ENCODE measurements at regions not wholly inside any gene's neighbourhood (a gene's known extent, or its start where the extent isn't known, plus 50 kb on each side); places are given as distances from the start of the nearest gene placed in this dataset.

- Histone ChIP-seq H2BK120ac (ENCODE audit: insufficient read depth, low read length, poor library complexity) (no peak overlapping the region), H3K9ac (ENCODE audit: low read length) (no peak overlapping the region), H2BK12ac (ENCODE audit: low read length) (no peak overlapping the region), H3K4ac (ENCODE audit: low read depth, low read length) (no peak overlapping the region), H2AK5ac (ENCODE audit: low read length) (no peak overlapping the region), H3K4me3 (ENCODE audit: low read depth, low read length) (no peak overlapping the region), H3K36me3 (ENCODE audit: control insufficient read depth in 1 of 2, insufficient read depth in 2 of 2, low read length in 2 of 2) (no peaks in the 10 kb centered on the region), H3K23ac (ENCODE audit: low read length) (no peak overlapping the region), H4K12ac (ENCODE audit: low read depth, low read length) (no peak overlapping the region), H3K18ac (ENCODE audit: low read length) (no peak overlapping the region), H3K4me2 (ENCODE audit: low read length) (no peak overlapping the region), H3K79me2 (ENCODE audit: control insufficient read depth, insufficient read depth, low read length, poor library complexity) (no peaks in the 10 kb centered on the region), H4K8ac (ENCODE audit: low read depth, low read length) (no peak overlapping the region), H3K14ac (ENCODE audit: low read length) (no peak overlapping the region), H2BK5ac (ENCODE audit: low read depth, low read length, poor library complexity) (no peak overlapping the region), H3K27ac (ENCODE audit: low read depth, low read length) (no peak overlapping the region), H3K79me1 (ENCODE audit: low read length) (no peaks in the 10 kb centered on the region), H3K9me3 (ENCODE audit: insufficient read depth, low read depth, low read length) (peaks cover 1% of the 10 kb centered on the region), H2AFZ (ENCODE audit: insufficient read depth, low read length, poor library complexity) (no peak overlapping the region), H3K4me1 (ENCODE audit: control insufficient read depth in 1 of 2, insufficient read depth in 2 of 2, low read length in 2 of 2) (no peaks in the 10 kb centered on the region), H4K91ac (ENCODE audit: low read depth, low read length) (no peak overlapping the region), H3K27me3 (ENCODE audit: insufficient read depth, low read length) (no peaks in the 10 kb centered on the region)
- no CpG with 5 or more reads among the region's 3 CpGs for WGBS (ENCODE audit: extremely low coverage, insufficient coverage, insufficient read length)
- peak; percentile 36 to 64 for DNase-seq
Observed at GRCh38 chr9:87359958-87360601, 137.6 kb upstream of the DAPK1 start.

DNA sequence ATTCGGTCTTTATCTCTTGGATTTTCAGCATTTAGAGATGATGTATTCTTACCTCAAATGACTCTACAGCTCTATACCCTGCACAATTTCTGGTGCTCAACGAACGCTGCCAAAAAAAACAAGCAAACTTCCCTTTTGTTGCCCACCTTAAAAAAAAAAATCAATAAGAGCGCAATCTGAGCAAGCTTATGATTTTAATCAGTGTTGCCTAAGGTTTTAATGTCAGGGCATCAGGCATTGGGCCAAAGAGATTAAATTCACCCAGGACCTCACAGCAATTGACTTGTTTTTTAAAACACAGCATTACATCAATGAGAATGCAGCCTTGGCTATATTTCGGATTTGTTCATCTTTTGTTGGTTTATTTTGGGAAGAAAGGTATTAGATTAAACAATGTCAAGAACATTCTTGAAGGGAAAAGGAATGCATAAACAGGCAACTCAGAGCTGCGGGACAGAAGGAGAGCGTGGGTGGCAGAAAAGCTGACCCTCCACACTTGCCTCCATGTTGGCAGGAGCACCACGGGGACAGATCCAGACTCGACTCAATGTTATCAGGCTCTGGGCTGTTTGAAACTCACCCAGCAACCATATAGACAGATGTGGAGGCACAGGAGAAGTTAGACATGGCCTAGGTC, 127.5 kb upstream of the DAPK1 start:
- no CpG with 5 or more reads among the region's 9 CpGs for WGBS (ENCODE audit: extremely low coverage, insufficient coverage, insufficient read length)
- H2AFZ ChIP-seq (ENCODE audit: insufficient read depth, low read length, poor library complexity) = no peak overlapping the region
- no peak overlapping the region for H2BK5ac ChIP-seq (ENCODE audit: low read depth, low read length, poor library complexity)
- H3K4me3 ChIP-seq (ENCODE audit: low read depth, low read length) = no peak overlapping the region
- peaks cover 0 to 2% of the 10 kb centered on the region in 2 experiments for H3K4me1 ChIP-seq (ENCODE audit: control insufficient read depth in 1 of 2, insufficient read depth in 2 of 2, low read length in 2 of 2)
- no peak overlapping the region for H4K91ac ChIP-seq (ENCODE audit: low read depth, low read length)
- no peak overlapping the region for H3K9ac ChIP-seq (ENCODE audit: low read length)
- H3K79me2 ChIP-seq (ENCODE audit: control insufficient read depth, insufficient read depth, low read length, poor library complexity) = no peaks in the 10 kb centered on the region
- no peak overlapping the region for H4K8ac ChIP-seq (ENCODE audit: low read depth, low read length)
- no peaks in the 10 kb centered on the region for H3K36me3 ChIP-seq (ENCODE audit: control insufficient read depth in 1 of 2, insufficient read depth in 2 of 2, low read length in 2 of 2)
- no peak overlapping the region for H2AK5ac ChIP-seq (ENCODE audit: low read length)
- no peak overlapping the region for H3K18ac ChIP-seq (ENCODE audit: low read length)
- H3K9me3 ChIP-seq (ENCODE audit: insufficient read depth, low read depth, low read length) = no peaks in the 10 kb centered on the region
- no peak overlapping the region for H2BK120ac ChIP-seq (ENCODE audit: insufficient read depth, low read length, poor library complexity)
- H3K27ac ChIP-seq (ENCODE audit: low read depth, low read length) = no peak overlapping the region
- no peaks in the 10 kb centered on the region for H3K27me3 ChIP-seq (ENCODE audit: insufficient read depth, low read length)
- no peak overlapping the region for H4K12ac ChIP-seq (ENCODE audit: low read depth, low read length)
- H3K14ac ChIP-seq (ENCODE audit: low read length) = no peak overlapping the region
- no peak overlapping the region for H2BK12ac ChIP-seq (ENCODE audit: low read length)
- no peak for DNase-seq
- no peaks in the 10 kb centered on the region for H3K79me1 ChIP-seq (ENCODE audit: low read length)
- H3K4ac ChIP-seq (ENCODE audit: low read depth, low read length) = no peak overlapping the region
- no peak overlapping the region for H3K23ac ChIP-seq (ENCODE audit: low read length)
- no peak overlapping the region for H3K4me2 ChIP-seq (ENCODE audit: low read length)

DNA sequence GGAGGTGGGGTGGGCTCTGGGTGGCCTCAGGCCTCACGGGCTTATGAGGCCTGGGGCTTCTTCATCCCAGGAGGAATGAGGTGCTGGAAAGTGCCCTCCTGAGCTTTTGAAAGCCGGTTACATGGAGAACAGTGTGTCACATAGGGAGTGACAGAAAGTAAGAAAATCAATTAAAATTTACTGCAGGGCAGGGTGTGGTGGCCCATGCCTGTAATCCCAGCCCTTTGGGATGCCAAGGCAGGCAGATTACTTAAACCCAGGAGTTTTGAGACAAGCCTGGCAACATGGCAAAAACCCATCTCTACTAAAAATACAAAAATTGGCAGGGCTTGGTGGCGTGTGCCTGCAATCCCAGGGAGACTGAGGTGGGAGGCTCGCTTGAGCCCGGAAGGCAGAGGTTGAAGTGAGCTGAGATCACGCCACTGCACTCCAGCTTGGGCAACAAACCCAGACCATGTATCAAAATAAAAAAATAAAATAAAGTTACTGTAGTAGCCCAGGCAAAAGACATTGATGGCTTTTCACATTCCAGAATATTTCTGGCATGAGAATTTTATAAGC, 125.8 kb upstream of the DAPK1 start:
- H2BK12ac ChIP-seq (ENCODE audit: low read length) = no peak overlapping the region
- no peaks in the 10 kb centered on the region for H3K79me1 ChIP-seq (ENCODE audit: low read length)
- H2AK5ac ChIP-seq (ENCODE audit: low read length) = no peak overlapping the region
- H2BK5ac ChIP-seq (ENCODE audit: low read depth, low read length, poor library complexity) = no peak overlapping the region
- H2AFZ ChIP-seq (ENCODE audit: insufficient read depth, low read length, poor library complexity) = no peak overlapping the region
- no peak overlapping the region for H2BK120ac ChIP-seq (ENCODE audit: insufficient read depth, low read length, poor library complexity)
- no peaks in the 10 kb centered on the region for H3K36me3 ChIP-seq (ENCODE audit: control insufficient read depth in 1 of 2, insufficient read depth in 2 of 2, low read length in 2 of 2)
- no peak overlapping the region for H3K18ac ChIP-seq (ENCODE audit: low read length)
- H4K8ac ChIP-seq (ENCODE audit: low read depth, low read length) = no peak overlapping the region
- no peaks in the 10 kb centered on the region for H3K27me3 ChIP-seq (ENCODE audit: insufficient read depth, low read length)
- no CpG with 5 or more reads among the region's 6 CpGs for WGBS (ENCODE audit: extremely low coverage, insufficient coverage, insufficient read length)
- no peak overlapping the region for H3K9ac ChIP-seq (ENCODE audit: low read length)
- H3K9me3 ChIP-seq (ENCODE audit: insufficient read depth, low read depth, low read length) = no peaks in the 10 kb centered on the region
- no peak overlapping the region for H3K4ac ChIP-seq (ENCODE audit: low read depth, low read length)
- peaks cover 0 to 2% of the 10 kb centered on the region in 2 experiments for H3K4me1 ChIP-seq (ENCODE audit: control insufficient read depth in 1 of 2, insufficient read depth in 2 of 2, low read length in 2 of 2)
- no peak overlapping the region for H3K27ac ChIP-seq (ENCODE audit: low read depth, low read length)
- H3K79me2 ChIP-seq (ENCODE audit: control insufficient read depth, insufficient read depth, low read length, poor library complexity) = no peaks in the 10 kb centered on the region
- H4K12ac ChIP-seq (ENCODE audit: low read depth, low read length) = no peak overlapping the region
- no peak for DNase-seq
- H3K14ac ChIP-seq (ENCODE audit: low read length) = no peak overlapping the region
- no peak overlapping the region for H3K4me2 ChIP-seq (ENCODE audit: low read length)
- no peak overlapping the region for H3K4me3 ChIP-seq (ENCODE audit: low read depth, low read length)
- H4K91ac ChIP-seq (ENCODE audit: low read depth, low read length) = no peak overlapping the region
- no peak overlapping the region for H3K23ac ChIP-seq (ENCODE audit: low read length)

DNA sequence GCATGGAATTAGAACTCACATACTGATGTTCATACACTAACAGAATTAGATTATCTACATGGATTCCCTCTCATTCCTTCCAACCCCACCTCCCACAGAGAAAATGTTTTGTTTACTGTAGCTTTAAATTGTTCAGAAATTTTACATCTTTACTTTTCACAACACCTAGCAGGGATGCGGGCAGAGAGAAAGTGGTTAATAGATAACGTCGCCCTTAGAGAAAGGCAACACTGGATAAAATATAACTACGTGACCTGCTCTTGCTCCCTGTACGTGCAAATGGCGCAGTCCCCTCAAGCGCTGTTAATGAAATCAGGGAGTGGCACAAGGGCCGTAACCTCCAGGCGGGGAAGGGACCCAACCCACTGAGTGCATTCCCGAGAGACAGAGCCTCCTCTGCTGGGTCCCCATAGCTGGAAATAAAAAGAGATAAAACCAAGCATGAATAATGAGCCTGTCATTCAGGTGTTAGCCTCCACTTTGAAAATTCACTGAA, 125.3 kb upstream of the DAPK1 start:
- no peak overlapping the region for H3K4me3 ChIP-seq (ENCODE audit: low read depth, low read length)
- no peaks in the 10 kb centered on the region for H3K27me3 ChIP-seq (ENCODE audit: insufficient read depth, low read length)
- no peak overlapping the region for H3K27ac ChIP-seq (ENCODE audit: low read depth, low read length)
- H4K91ac ChIP-seq (ENCODE audit: low read depth, low read length) = no peak overlapping the region
- no peak overlapping the region for H2BK12ac ChIP-seq (ENCODE audit: low read length)
- no peak overlapping the region for H3K4ac ChIP-seq (ENCODE audit: low read depth, low read length)
- no peak overlapping the region for H2AK5ac ChIP-seq (ENCODE audit: low read length)
- no peak overlapping the region for H2BK5ac ChIP-seq (ENCODE audit: low read depth, low read length, poor library complexity)
- H3K4me2 ChIP-seq (ENCODE audit: low read length) = no peak overlapping the region
- no peaks in the 10 kb centered on the region for H3K79me2 ChIP-seq (ENCODE audit: control insufficient read depth, insufficient read depth, low read length, poor library complexity)
- H3K79me1 ChIP-seq (ENCODE audit: low read length) = no peaks in the 10 kb centered on the region
- H2AFZ ChIP-seq (ENCODE audit: insufficient read depth, low read length, poor library complexity) = no peak overlapping the region
- no peaks in the 10 kb centered on the region for H3K9me3 ChIP-seq (ENCODE audit: insufficient read depth, low read depth, low read length)
- no peak overlapping the region for H3K18ac ChIP-seq (ENCODE audit: low read length)
- H4K8ac ChIP-seq (ENCODE audit: low read depth, low read length) = no peak overlapping the region
- no peak overlapping the region for H3K9ac ChIP-seq (ENCODE audit: low read length)
- peaks cover 0 to 2% of the 10 kb centered on the region in 2 experiments for H3K4me1 ChIP-seq (ENCODE audit: control insufficient read depth in 1 of 2, insufficient read depth in 2 of 2, low read length in 2 of 2)
- peak; percentile 97 to 98 for DNase-seq
- no peak overlapping the region for H4K12ac ChIP-seq (ENCODE audit: low read depth, low read length)
- no CpG with 5 or more reads among the region's 10 CpGs for WGBS (ENCODE audit: extremely low coverage, insufficient coverage, insufficient read length)
- H3K14ac ChIP-seq (ENCODE audit: low read length) = no peak overlapping the region
- H3K23ac ChIP-seq (ENCODE audit: low read length) = no peak overlapping the region
- no peak overlapping the region for H2BK120ac ChIP-seq (ENCODE audit: insufficient read depth, low read length, poor library complexity)
- no peaks in the 10 kb centered on the region for H3K36me3 ChIP-seq (ENCODE audit: control insufficient read depth in 1 of 2, insufficient read depth in 2 of 2, low read length in 2 of 2)
